Gastroesophageal sphincter (tissue), 4 donors: ENCODE measurements at regions not wholly inside any gene's neighbourhood (a gene's known extent, or its start where the extent isn't known, plus 50 kb on each side); places are given as distances from the start of the nearest gene placed in this dataset.

ENCODE experiments used
- ATAC-seq: fragments of 150-250 bp; one replicate; pipeline ENCODE4 v1.9.1; 2016; ENCODE audit warnings: mild to moderate bottlenecking, moderate library complexity
- H3K27ac ChIP-seq, 4 donors: fragments of 200-600 bp; sonication (generic) in 3 of 4; 1 replicate in 3 of 4; 2 replicates in 1 of 4; pipeline ENCODE4 v1.5.1; 2016 to 2019
- H3K27me3 ChIP-seq: fragments of 200-600 bp; sonication (generic); one replicate; pipeline ENCODE4 v1.5.1; 2019
- H3K36me3 ChIP-seq, 2 donors: fragments of 200-600 bp; sonication (generic); one replicate each; pipeline ENCODE4 v1.5.1; 2019; ENCODE audit warnings: control low read depth in 1 of 2
- H3K4me1 ChIP-seq, 3 donors: fragments of 200-600 bp; sonication (generic); 1 replicate in 2 of 3; 2 replicates in 1 of 3; pipeline ENCODE4 v1.5.1; 2016 to 2019; ENCODE audit warnings: control low read depth in 2 of 3
- H3K4me3 ChIP-seq, 2 donors: fragments of 200-600 bp; sonication (generic); one replicate each; pipeline ENCODE4 v1.5.1; 2019; ENCODE audit warnings: mild to moderate bottlenecking in 1 of 2, moderate library complexity in 1 of 2
- H3K9me3 ChIP-seq, 3 donors: fragments of 200-600 bp; sonication (generic); one replicate each; pipeline ENCODE4 v1.5.1; 2017 to 2019; ENCODE audit warnings: control low read depth in 2 of 3
- EP300 ChIP-seq: sonication (generic); formaldehyde crosslinking; IDR thresholded peaks from one replicate; pipeline ENCODE4 v1.6.1; 2017; ENCODE audit warnings: antibody characterized with exemption, mild to moderate bottlenecking
- POLR2A ChIP-seq, 2 donors: fragments of 450-650 bp; IDR thresholded peaks; one replicate each; pipeline ENCODE4 v1.6.1; 2017; ENCODE audit warnings: antibody characterized with exemption in 2 of 2, mild to moderate bottlenecking in 2 of 2, moderate library complexity in 1 of 2
- POLR2AphosphoS5 ChIP-seq: sonication (generic); formaldehyde crosslinking; IDR thresholded peaks from one replicate; pipeline ENCODE4 v1.6.1; 2017; ENCODE audit warnings: antibody characterized with exemption
- WGBS, 2 donors: methylation state at CpG; one replicate each; pipeline ENCODE4 v1.1.5; 2018; ENCODE audit warnings: low coverage in 1 of 2; 5-methylcytosine and 5-hydroxymethylcytosine counted together
- TF ChIP-seq, protein P1 (sequence below), 4 experiments: fragments of 200-600 bp in 2 of 4; fragments of 450-650 bp in 2 of 4; sonication (generic) in 1 of 4; IDR thresholded peaks; one replicate each; pipeline ENCODE4 v1.5.1; 2017 to 2019; ENCODE audit warnings: antibody characterized with exemption in 4 of 4, mild to moderate bottlenecking in 2 of 4, moderate library complexity in 2 of 4

DNA sequence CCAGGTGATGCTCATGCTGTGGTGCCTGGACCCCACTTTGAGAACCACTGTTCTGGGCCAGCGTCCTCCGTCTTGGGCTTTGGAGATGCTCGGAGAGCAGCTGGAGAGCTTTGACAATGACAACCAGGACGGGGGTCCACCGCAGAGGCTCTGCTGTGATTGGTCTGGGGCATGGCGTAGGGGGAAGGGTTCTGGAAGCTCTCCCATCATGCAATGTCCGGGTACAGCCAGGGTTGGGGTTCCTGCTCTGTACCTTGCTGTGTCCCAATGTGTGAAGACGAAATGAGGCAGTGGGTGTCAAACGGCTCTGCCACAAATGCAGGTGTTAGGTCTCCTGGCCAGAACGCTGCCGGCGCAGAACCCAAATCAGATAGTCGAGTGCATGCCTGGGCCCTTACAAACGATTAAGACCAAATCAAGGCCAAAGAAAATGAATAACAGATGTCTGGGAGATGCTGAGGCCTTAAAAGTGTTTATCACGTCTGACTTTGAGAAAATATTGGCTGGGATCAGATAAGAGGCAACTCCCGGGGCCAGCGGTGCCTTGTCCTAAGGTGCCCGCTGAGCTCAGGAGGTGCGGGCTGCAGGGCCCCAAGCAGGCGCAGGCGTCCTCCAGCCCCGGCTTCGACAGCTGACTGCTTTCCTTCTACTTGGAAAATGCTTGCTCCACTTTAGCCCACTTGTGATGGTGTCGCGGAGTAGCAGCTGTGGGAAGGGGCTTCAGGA is 117.2 kb downstream of the VAPA start:
- H3K4me3 ChIP-seq: no peak overlapping the region
- H3K4me1 ChIP-seq: peaks cover 0 to 22% (median 9%) of the 10 kb centered on the region in 3 donors
- H3K9me3 ChIP-seq: no peaks in the 10 kb centered on the region
- TF ChIP-seq, protein P1, sequence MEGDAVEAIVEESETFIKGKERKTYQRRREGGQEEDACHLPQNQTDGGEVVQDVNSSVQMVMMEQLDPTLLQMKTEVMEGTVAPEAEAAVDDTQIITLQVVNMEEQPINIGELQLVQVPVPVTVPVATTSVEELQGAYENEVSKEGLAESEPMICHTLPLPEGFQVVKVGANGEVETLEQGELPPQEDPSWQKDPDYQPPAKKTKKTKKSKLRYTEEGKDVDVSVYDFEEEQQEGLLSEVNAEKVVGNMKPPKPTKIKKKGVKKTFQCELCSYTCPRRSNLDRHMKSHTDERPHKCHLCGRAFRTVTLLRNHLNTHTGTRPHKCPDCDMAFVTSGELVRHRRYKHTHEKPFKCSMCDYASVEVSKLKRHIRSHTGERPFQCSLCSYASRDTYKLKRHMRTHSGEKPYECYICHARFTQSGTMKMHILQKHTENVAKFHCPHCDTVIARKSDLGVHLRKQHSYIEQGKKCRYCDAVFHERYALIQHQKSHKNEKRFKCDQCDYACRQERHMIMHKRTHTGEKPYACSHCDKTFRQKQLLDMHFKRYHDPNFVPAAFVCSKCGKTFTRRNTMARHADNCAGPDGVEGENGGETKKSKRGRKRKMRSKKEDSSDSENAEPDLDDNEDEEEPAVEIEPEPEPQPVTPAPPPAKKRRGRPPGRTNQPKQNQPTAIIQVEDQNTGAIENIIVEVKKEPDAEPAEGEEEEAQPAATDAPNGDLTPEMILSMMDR (IDR thresholded peaks at IDR 0.05): no peak
- TF ChIP-seq EP300 (no peak), POLR2AphosphoS5 (no peak), POLR2A (IDR thresholded peaks at IDR 0.05) (no peak)
- ATAC-seq: no peak
- no peaks in the 10 kb centered on the region for H3K36me3 ChIP-seq
- no peaks in the 10 kb centered on the region for H3K27me3 ChIP-seq
- H3K27ac ChIP-seq: no peak overlapping the region
- 88 to 95% methylated on average over 12 to 19 of the region's 25 CpGs for WGBS, 2 donors

DNA sequence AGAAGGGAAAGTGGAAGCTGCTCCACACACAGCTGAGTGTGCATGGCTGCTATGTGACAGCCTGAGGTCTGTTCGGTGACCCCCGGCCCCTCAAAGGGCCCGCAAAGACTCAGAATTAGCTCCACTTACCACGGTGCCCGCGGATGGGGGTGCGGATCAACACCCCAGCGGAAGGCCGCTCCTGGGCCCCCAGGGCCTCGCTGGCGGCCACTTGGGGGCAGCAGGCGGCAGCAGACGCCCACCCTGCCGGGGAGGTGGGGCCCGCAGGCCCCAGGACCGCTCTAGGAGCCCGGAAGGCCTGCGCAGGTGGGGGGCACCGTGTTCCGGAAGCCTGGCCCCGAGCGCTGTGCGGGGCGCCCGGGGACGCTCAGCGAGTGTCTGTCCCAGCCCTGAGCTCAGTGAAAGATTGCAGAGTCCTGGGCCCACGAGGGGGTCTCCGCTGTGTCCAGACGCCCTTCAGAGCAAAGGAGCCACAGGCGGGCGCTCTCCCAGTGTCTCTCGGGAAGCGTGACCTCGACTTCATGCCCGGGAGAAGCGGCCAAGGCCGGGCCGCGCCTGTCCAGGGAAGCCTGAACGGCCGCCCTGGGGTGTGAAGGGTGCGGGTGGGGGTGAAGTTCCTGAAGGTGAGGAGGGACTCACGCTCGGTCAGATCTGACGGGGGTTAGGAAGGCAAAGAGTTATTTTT is 118.7 kb downstream of the VAPA start:
- H3K9me3 ChIP-seq: no peaks in the 10 kb centered on the region
- H3K4me3 ChIP-seq: peak overlapping the region in 1 of 2 donors; percentile 34
- H3K4me1 ChIP-seq: peaks cover 0 to 24% (median 9%) of the 10 kb centered on the region in 3 donors
- peak overlapping the region in 1 of 4 donors; percentile 24 for H3K27ac ChIP-seq
- TF ChIP-seq POLR2AphosphoS5: no peak
- TF ChIP-seq, protein P1 (IDR thresholded peaks at IDR 0.05): peak in 2 of 4 experiments; percentile 29 to 55
- no peaks in the 10 kb centered on the region for H3K27me3 ChIP-seq
- H3K36me3 ChIP-seq: no peaks in the 10 kb centered on the region
- WGBS, 2 donors: 45 to 60% methylated on average over 1 to 6 of the region's 46 CpGs
- peak; percentile 44 for ATAC-seq

DNA sequence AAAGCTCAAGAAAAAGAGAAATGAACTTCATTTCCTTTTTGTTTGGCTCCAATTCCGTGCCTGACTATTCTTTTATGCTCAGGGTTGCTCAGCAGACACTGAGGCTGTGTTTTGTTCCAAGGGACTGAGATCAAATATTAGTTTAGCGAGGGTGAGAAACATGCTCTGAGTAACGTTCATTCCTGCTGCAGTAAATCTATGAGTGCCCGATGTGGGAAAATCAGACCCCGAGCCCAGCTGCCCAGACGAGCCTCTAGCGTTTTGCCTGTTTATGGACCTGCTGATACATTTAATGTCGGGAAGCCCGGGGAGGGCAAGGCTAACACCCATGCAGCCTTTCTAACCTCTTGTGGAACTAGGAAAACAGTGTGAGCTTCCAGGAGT is 119.2 kb downstream of the VAPA start:
- 30 to 54% methylated on average over 4 to 7 of the region's 9 CpGs for WGBS, 2 donors
- peak overlapping the region in 1 of 4 donors; percentile 24 for H3K27ac ChIP-seq
- H3K4me1 ChIP-seq: peaks cover 0 to 24% (median 9%) of the 10 kb centered on the region in 3 donors
- H3K9me3 ChIP-seq: no peaks in the 10 kb centered on the region
- peak overlapping the region in 1 of 2 donors; percentile 34 for H3K4me3 ChIP-seq
- H3K27me3 ChIP-seq: no peaks in the 10 kb centered on the region
- no peak for ATAC-seq
- TF ChIP-seq POLR2AphosphoS5 (no peak), EP300 (no peak), POLR2A (IDR thresholded peaks at IDR 0.05) (no peak)
- TF ChIP-seq, protein P1 (IDR thresholded peaks at IDR 0.05): no peak
- no peaks in the 10 kb centered on the region for H3K36me3 ChIP-seq

DNA sequence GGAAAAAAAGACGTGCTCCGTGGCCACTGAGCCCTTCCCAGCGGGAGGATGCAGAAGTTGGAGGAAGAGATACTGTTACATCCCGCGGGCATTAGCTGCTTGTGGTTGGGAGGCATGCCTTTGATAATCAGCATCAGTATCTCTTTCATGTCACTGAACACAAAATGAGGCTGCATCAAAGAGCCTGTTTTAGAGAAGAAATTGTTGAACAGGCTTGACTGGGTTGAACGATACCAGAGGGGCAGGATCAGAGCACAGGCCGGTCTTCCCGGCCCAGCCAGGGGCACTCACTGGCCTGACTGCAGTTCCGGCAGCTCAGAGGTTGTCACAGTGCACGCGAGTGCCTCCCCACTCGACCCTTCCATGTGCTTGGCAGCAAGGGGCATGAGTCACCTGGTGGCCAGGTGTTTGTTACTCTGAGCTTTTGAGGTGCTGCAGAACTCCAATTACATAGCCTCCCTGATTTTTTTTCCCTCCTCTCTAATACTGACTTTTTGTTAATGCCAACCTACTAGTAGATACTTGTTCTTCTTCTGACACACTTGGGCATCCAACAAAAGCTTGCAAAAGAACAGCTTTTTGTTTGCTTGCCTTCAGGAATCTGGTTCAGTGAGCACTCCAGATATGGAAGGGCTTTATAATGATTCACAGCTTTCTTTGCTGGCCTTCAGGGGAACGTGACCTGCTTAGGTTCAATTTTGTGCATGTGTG is 121.6 kb downstream of the VAPA start:
- ATAC-seq: no peak
- Histone ChIP-seq H3K4me1 (peaks cover 0 to 35% (median 9%) of the 10 kb centered on the region in 3 donors), H3K9me3 (no peaks in the 10 kb centered on the region), H3K27ac (no peak overlapping the region), H3K27me3 (no peaks in the 10 kb centered on the region), H3K4me3 (no peak overlapping the region), H3K36me3 (no peaks in the 10 kb centered on the region)
- 82% methylated on average over 13 of the region's 13 CpGs; no CpG with 5 or more reads in 1 of the 2 donors for WGBS, 2 donors
- TF ChIP-seq POLR2AphosphoS5 (no peak), EP300 (no peak), POLR2A (IDR thresholded peaks at IDR 0.05) (no peak)
- TF ChIP-seq, protein P1 (IDR thresholded peaks at IDR 0.05): no peak
